HepG2 (cell line): ENCODE measurements at regions not wholly inside any gene's neighbourhood (a gene's known extent, or its start where the extent isn't known, plus 50 kb on each side); places are given as distances from the start of the nearest gene placed in this dataset.
A peak's percentile ranks its signal among the peaks of the same experiment; 100 is the strongest.

ENCODE experiments used
- ELF1 ChIP-seq: sonication (generic); formaldehyde crosslinking; IDR thresholded peaks from 2 replicates; pipeline ENCODE4 v1.4.0; 2020; ENCODE audit warnings: missing genetic modification reagents
- FOSL2 ChIP-seq: sonication (generic); formaldehyde crosslinking; IDR thresholded peaks from 2 replicates; pipeline ENCODE4 v1.4.0; 2020; ENCODE audit warnings: missing genetic modification reagents
- FOXO1 ChIP-seq: sonication (generic); formaldehyde crosslinking; IDR thresholded peaks from 2 replicates; pipeline ENCODE4 v1.4.0; 2020; ENCODE audit warnings: missing genetic modification reagents
- HMG20A ChIP-seq: IDR thresholded peaks from 2 replicates; pipeline ENCODE4 v1.6.1; 2016; ENCODE audit warnings: borderline replicate concordance
- HNF4A ChIP-seq: sonication (generic); formaldehyde crosslinking; IDR thresholded peaks from 2 replicates; pipeline ENCODE4 v1.4.0; 2020; ENCODE audit warnings: missing genetic modification reagents
- KMT2A ChIP-seq: sonication (generic); formaldehyde crosslinking; IDR thresholded peaks from 2 replicates; pipeline ENCODE4 v1.4.0; 2020; ENCODE audit warnings: missing genetic modification reagents
- MED1 ChIP-seq: sonication (generic); formaldehyde crosslinking; IDR thresholded peaks from 2 replicates; pipeline ENCODE4 v1.4.0; 2020; ENCODE audit warnings: missing genetic modification reagents
- SOX5 ChIP-seq: IDR thresholded peaks from 2 replicates; pipeline ENCODE4 v1.6.1; 2016; ENCODE audit warnings: borderline replicate concordance
- TBL1XR1 ChIP-seq: fragments of 150-350 bp; IDR thresholded peaks from 2 replicates; pipeline ENCODE4 v1.6.1; 2014; ENCODE audit warnings: borderline replicate concordance, low read length; ENCODE audit not compliant: partially characterized antibody
- WIZ ChIP-seq: sonication (generic); formaldehyde crosslinking; IDR thresholded peaks from 2 replicates; pipeline ENCODE4 v1.5.1; 2020; ENCODE audit warnings: mild to moderate bottlenecking, missing genetic modification reagents
- ZNF432 ChIP-seq: sonication (generic); formaldehyde crosslinking; IDR thresholded peaks from 2 replicates; pipeline ENCODE4 v1.5.0; 2020; ENCODE audit warnings: missing genetic modification reagents, mild to moderate bottlenecking, borderline replicate concordance
- ZNF788 ChIP-seq: sonication (generic); formaldehyde crosslinking; IDR thresholded peaks from 2 replicates; pipeline ENCODE4 v1.5.0; 2020; ENCODE audit warnings: mild to moderate bottlenecking, missing genetic modification reagents, borderline replicate concordance
- TF ChIP-seq, protein P1 (sequence below): sonication (generic); formaldehyde crosslinking; IDR thresholded peaks from 2 replicates; pipeline ENCODE4 v1.5.1; 2020; ENCODE audit warnings: mild to moderate bottlenecking, moderate library complexity, missing genetic modification reagents
- TF ChIP-seq, protein P2 (sequence below): IDR thresholded peaks from 2 replicates; pipeline ENCODE4 v1.6.1; 2016; ENCODE audit warnings: low read depth, missing genetic modification reagents, missing compliant biosample characterization
- TF ChIP-seq, protein P3 (sequence below): sonication (generic); formaldehyde crosslinking; IDR thresholded peaks from 2 replicates; pipeline ENCODE4 v1.4.0; 2020; ENCODE audit warnings: missing genetic modification reagents, borderline replicate concordance
- TF ChIP-seq, protein P4 (sequence below): sonication (generic); formaldehyde crosslinking; IDR thresholded peaks from 2 replicates; pipeline ENCODE4 v1.9.0; 2022; ENCODE audit warnings: missing genetic modification reagents, mild to moderate bottlenecking, borderline replicate concordance

DNA sequence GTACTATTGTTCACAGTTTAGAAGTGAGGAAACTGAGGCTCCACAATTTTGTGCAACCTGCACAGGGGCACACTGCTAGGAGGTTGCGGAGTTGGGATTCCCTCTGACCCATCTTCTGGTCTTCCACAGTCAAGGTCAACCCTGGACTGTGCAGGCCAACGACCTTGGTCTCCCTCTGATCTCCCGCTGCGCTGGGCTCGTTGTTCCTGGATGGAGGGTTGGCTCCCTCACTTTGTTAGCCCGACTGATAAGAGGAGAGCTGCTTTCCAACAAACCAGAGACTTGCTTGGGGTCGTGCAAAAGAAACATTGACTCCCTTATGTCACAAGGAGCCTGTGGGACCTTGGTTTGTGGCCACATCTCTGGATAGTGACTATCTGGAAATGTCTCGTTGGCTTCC is 187.6 kb downstream of the MYCN start (continued):
- TF ChIP-seq WIZ: no peak
- TF ChIP-seq ZNF788 (CRISPR knock-in tag): no peak; the same call in 1 of the 2 replicates
- no peak for TF ChIP-seq MED1 (CRISPR knock-in tag)
- TF ChIP-seq, protein P1, sequence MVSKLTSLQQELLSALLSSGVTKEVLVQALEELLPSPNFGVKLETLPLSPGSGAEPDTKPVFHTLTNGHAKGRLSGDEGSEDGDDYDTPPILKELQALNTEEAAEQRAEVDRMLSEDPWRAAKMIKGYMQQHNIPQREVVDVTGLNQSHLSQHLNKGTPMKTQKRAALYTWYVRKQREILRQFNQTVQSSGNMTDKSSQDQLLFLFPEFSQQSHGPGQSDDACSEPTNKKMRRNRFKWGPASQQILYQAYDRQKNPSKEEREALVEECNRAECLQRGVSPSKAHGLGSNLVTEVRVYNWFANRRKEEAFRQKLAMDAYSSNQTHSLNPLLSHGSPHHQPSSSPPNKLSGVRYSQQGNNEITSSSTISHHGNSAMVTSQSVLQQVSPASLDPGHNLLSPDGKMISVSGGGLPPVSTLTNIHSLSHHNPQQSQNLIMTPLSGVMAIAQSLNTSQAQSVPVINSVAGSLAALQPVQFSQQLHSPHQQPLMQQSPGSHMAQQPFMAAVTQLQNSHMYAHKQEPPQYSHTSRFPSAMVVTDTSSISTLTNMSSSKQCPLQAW: 0 out of 2 replicates have a peak, but pooled peaks have one; percentile 53
- peak; percentile 78 for TF ChIP-seq TBL1XR1
- TF ChIP-seq, protein P2, sequence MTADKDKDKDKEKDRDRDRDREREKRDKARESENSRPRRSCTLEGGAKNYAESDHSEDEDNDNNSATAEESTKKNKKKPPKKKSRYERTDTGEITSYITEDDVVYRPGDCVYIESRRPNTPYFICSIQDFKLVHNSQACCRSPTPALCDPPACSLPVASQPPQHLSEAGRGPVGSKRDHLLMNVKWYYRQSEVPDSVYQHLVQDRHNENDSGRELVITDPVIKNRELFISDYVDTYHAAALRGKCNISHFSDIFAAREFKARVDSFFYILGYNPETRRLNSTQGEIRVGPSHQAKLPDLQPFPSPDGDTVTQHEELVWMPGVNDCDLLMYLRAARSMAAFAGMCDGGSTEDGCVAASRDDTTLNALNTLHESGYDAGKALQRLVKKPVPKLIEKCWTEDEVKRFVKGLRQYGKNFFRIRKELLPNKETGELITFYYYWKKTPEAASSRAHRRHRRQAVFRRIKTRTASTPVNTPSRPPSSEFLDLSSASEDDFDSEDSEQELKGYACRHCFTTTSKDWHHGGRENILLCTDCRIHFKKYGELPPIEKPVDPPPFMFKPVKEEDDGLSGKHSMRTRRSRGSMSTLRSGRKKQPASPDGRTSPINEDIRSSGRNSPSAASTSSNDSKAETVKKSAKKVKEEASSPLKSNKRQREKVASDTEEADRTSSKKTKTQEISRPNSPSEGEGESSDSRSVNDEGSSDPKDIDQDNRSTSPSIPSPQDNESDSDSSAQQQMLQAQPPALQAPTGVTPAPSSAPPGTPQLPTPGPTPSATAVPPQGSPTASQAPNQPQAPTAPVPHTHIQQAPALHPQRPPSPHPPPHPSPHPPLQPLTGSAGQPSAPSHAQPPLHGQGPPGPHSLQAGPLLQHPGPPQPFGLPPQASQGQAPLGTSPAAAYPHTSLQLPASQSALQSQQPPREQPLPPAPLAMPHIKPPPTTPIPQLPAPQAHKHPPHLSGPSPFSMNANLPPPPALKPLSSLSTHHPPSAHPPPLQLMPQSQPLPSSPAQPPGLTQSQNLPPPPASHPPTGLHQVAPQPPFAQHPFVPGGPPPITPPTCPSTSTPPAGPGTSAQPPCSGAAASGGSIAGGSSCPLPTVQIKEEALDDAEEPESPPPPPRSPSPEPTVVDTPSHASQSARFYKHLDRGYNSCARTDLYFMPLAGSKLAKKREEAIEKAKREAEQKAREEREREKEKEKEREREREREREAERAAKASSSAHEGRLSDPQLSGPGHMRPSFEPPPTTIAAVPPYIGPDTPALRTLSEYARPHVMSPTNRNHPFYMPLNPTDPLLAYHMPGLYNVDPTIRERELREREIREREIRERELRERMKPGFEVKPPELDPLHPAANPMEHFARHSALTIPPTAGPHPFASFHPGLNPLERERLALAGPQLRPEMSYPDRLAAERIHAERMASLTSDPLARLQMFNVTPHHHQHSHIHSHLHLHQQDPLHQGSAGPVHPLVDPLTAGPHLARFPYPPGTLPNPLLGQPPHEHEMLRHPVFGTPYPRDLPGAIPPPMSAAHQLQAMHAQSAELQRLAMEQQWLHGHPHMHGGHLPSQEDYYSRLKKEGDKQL (CRISPR knock-in tag): peak; percentile 34; the same call in 1 of the 2 replicates
- TF ChIP-seq, protein P3, sequence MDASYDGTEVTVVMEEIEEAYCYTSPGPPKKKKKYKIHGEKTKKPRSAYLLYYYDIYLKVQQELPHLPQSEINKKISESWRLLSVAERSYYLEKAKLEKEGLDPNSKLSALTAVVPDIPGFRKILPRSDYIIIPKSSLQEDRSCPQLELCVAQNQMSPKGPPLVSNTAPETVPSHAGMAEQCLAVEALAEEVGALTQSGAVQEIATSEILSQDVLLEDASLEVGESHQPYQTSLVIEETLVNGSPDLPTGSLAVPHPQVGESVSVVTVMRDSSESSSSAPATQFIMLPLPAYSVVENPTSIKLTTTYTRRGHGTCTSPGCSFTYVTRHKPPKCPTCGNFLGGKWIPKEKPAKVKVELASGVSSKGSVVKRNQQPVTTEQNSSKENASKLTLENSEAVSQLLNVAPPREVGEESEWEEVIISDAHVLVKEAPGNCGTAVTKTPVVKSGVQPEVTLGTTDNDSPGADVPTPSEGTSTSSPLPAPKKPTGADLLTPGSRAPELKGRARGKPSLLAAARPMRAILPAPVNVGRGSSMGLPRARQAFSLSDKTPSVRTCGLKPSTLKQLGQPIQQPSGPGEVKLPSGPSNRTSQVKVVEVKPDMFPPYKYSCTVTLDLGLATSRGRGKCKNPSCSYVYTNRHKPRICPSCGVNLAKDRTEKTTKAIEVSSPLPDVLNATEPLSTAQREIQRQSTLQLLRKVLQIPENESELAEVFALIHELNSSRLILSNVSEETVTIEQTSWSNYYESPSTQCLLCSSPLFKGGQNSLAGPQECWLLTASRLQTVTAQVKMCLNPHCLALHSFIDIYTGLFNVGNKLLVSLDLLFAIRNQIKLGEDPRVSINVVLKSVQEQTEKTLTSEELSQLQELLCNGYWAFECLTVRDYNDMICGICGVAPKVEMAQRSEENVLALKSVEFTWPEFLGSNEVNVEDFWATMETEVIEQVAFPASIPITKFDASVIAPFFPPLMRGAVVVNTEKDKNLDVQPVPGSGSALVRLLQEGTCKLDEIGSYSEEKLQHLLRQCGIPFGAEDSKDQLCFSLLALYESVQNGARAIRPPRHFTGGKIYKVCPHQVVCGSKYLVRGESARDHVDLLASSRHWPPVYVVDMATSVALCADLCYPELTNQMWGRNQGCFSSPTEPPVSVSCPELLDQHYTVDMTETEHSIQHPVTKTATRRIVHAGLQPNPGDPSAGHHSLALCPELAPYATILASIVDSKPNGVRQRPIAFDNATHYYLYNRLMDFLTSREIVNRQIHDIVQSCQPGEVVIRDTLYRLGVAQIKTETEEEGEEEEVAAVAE: no peak
- TF ChIP-seq SOX5: peak; percentile 52; the same call in 1 of the 2 replicates
- peak; percentile 61 for TF ChIP-seq ELF1 (CRISPR knock-in tag)
- TF ChIP-seq HNF4A (CRISPR knock-in tag): peak; percentile 75
- no peak for TF ChIP-seq ZNF432
- TF ChIP-seq KMT2A: no peak
- TF ChIP-seq, protein P4, sequence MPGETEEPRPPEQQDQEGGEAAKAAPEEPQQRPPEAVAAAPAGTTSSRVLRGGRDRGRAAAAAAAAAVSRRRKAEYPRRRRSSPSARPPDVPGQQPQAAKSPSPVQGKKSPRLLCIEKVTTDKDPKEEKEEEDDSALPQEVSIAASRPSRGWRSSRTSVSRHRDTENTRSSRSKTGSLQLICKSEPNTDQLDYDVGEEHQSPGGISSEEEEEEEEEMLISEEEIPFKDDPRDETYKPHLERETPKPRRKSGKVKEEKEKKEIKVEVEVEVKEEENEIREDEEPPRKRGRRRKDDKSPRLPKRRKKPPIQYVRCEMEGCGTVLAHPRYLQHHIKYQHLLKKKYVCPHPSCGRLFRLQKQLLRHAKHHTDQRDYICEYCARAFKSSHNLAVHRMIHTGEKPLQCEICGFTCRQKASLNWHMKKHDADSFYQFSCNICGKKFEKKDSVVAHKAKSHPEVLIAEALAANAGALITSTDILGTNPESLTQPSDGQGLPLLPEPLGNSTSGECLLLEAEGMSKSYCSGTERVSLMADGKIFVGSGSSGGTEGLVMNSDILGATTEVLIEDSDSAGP: peak; percentile 32; the same call in 1 of the 2 replicates
- TF ChIP-seq FOXO1 (CRISPR knock-in tag): peak; percentile 72
- peak; percentile 25; the same call in 1 of the 2 replicates for TF ChIP-seq FOSL2
- peak; percentile 78; the same call in 1 of the 2 replicates for TF ChIP-seq HMG20A (CRISPR knock-in tag)
